ENCODE measurements at regions not wholly inside any gene's neighbourhood (a gene's known extent, or its start where the extent isn't known, plus 50 kb on each side); places are given as distances from the start of the nearest gene placed in this dataset.

DNA sequence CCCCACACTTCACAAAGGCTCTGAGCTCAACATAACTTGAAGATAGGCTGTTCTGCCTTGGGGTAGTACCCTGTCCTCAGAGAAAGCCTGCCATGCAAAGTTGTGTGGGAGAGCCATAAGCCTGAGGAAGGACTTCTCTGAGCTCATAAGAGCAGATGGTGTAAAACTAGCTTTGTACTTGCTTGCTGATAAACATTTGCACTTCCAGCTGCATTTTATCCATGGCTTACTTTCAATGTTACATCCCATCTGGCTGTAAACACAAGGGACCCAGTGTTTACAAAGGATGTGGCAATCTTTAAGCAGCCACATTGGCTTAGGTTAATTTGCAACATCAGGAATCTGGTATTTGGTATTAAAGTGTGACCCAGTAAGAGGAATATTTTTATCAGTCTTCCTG, 258.1 kb downstream of the IPO8 start:
- TF ChIP-seq, protein P1, sequence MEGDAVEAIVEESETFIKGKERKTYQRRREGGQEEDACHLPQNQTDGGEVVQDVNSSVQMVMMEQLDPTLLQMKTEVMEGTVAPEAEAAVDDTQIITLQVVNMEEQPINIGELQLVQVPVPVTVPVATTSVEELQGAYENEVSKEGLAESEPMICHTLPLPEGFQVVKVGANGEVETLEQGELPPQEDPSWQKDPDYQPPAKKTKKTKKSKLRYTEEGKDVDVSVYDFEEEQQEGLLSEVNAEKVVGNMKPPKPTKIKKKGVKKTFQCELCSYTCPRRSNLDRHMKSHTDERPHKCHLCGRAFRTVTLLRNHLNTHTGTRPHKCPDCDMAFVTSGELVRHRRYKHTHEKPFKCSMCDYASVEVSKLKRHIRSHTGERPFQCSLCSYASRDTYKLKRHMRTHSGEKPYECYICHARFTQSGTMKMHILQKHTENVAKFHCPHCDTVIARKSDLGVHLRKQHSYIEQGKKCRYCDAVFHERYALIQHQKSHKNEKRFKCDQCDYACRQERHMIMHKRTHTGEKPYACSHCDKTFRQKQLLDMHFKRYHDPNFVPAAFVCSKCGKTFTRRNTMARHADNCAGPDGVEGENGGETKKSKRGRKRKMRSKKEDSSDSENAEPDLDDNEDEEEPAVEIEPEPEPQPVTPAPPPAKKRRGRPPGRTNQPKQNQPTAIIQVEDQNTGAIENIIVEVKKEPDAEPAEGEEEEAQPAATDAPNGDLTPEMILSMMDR (IDR thresholded peaks at IDR 0.05; ENCODE audit: poor library complexity) = no peak
- TF ChIP-seq EZH2 (IDR thresholded peaks at IDR 0.05; ENCODE audit: borderline replicate concordance) = no peak
- no peak for TF ChIP-seq EZH2phosphoT487 (IDR thresholded peaks at IDR 0.05; ENCODE audit: low read depth, severe bottlenecking, unreplicated experiment)
